GM23338 (cell line): ENCODE measurements at regions not wholly inside any gene's neighbourhood (a gene's known extent, or its start where the extent isn't known, plus 50 kb on each side); places are given as distances from the start of the nearest gene placed in this dataset.

ENCODE experiments used
- ATAC-seq: fragments of 200-7000 bp; cut with Tn5 transposase; 3 replicates; pipeline ENCODE4 v1.9.1; 2020
- DNase-seq: peaks from one replicate; pipeline ENCODE4 v3.0.0-alpha.2; 2015; ENCODE audit warnings: low spot score
- H2AFZ ChIP-seq: fragments of 200-600 bp; sonication (generic); 2 replicates; pipeline ENCODE4 v1.8.0; 2016; ENCODE audit warnings: antibody characterized with exemption, mild to moderate bottlenecking, moderate library complexity
- H3F3A ChIP-seq: fragments of 200-600 bp; sonication (generic); replicated peaks from 2 replicates; pipeline ENCODE4 v1.8.0; 2017; ENCODE audit warnings: antibody characterized with exemption, mixed run types, low read depth
- H3K27ac ChIP-seq: fragments of 200-600 bp; sonication (generic); 2 replicates; pipeline ENCODE4 v1.6.1; 2016; ENCODE audit warnings: low read depth
- H3K27me3 ChIP-seq: fragments of 200-600 bp; sonication (generic); 2 replicates; pipeline ENCODE4 v1.8.0; 2016; ENCODE audit warnings: mild to moderate bottlenecking, mixed run types, moderate library complexity; ENCODE audit not compliant: insufficient read depth
- H3K36me3 ChIP-seq: fragments of 200-600 bp; sonication (generic); 2 replicates; pipeline ENCODE4 v1.8.0; 2016; ENCODE audit warnings: mild to moderate bottlenecking; ENCODE audit not compliant: insufficient read depth
- H3K4me1 ChIP-seq: fragments of 200-600 bp; sonication (generic); 2 replicates; pipeline ENCODE4 v1.8.0; 2016; ENCODE audit warnings: mild to moderate bottlenecking, moderate library complexity; ENCODE audit not compliant: insufficient read depth
- H3K4me2 ChIP-seq: fragments of 200-600 bp; sonication (generic); 2 replicates; pipeline ENCODE4 v1.7.1; 2017; ENCODE audit warnings: mixed run types
- H3K4me3 ChIP-seq: fragments of 200-600 bp; sonication (generic); 2 replicates; pipeline ENCODE4 v1.6.1; 2016; ENCODE audit warnings: mixed run types
- H3K79me2 ChIP-seq: fragments of 200-600 bp; sonication (generic); replicated peaks from 2 replicates; pipeline ENCODE4 v1.8.0; 2017; ENCODE audit warnings: mild to moderate bottlenecking; ENCODE audit not compliant: insufficient read depth
- H3K9me2 ChIP-seq: fragments of 200-600 bp; sonication (generic); 2 replicates; pipeline ENCODE4 v1.8.0; 2017; ENCODE audit not compliant: insufficient read depth
- H4K20me1 ChIP-seq: fragments of 200-600 bp; sonication (generic); replicated peaks from 2 replicates; pipeline ENCODE4 v1.8.0; 2017; ENCODE audit warnings: mild to moderate bottlenecking; ENCODE audit not compliant: insufficient read depth
- H3K27ac Mint-ChIP-seq: 2 replicates; pipeline ENCODE4 v1.8.0; 2020; ENCODE audit warnings: inconsistent platforms, mild to moderate bottlenecking, moderate library complexity, mixed read lengths
- H3K27me3 Mint-ChIP-seq: 3 replicates; pipeline ENCODE4 v1.8.0; 2022; ENCODE audit warnings: low read depth, mild to moderate bottlenecking, moderate library complexity, mixed read lengths, inconsistent platforms; ENCODE audit not compliant: insufficient read depth, poor library complexity
- H3K36me3 Mint-ChIP-seq: 3 replicates; pipeline ENCODE4 v1.8.0; 2021; ENCODE audit warnings: low read depth, mild to moderate bottlenecking, inconsistent platforms, moderate library complexity, mixed read lengths
- H3K4me1 Mint-ChIP-seq: 3 replicates; pipeline ENCODE4 v1.8.0; 2020; ENCODE audit warnings: mild to moderate bottlenecking, inconsistent platforms, mixed read lengths
- H3K4me3 Mint-ChIP-seq: 3 replicates; pipeline ENCODE4 v1.8.0; 2021; ENCODE audit warnings: moderate library complexity, mild to moderate bottlenecking, inconsistent platforms, mixed read lengths
- H3K9me3 Mint-ChIP-seq: 3 replicates; pipeline ENCODE4 v1.8.0; 2020; ENCODE audit warnings: moderate library complexity, mild to moderate bottlenecking, inconsistent platforms, mixed read lengths
- CREB1 ChIP-seq: fragments of 250-450 bp; sonication (Bioruptor Pico); IDR thresholded peaks from 2 replicates; pipeline ENCODE4 v1.5.0; 2020; ENCODE audit warnings: low read depth, mild to moderate bottlenecking, moderate library complexity
- CTCF ChIP-seq, 2 experiments: fragments of 200-600 bp in 1 of 2; sonication (generic) in 1 of 2; conservative IDR thresholded peaks; 2 replicates each; pipeline versions ENCODE4 v1.5.1 to v1.6.1; 2016 to 2017; ENCODE audit warnings: antibody characterized with exemption in 2 of 2, low read depth in 2 of 2, mild to moderate bottlenecking in 2 of 2, moderate library complexity in 1 of 2
- ETS1 ChIP-seq: IDR thresholded peaks from 2 replicates; pipeline ENCODE4 v1.6.1; 2016; ENCODE audit warnings: antibody characterized with exemption
- EZH2 ChIP-seq: fragments of 200-600 bp; sonication (generic); IDR thresholded peaks from one replicate; pipeline ENCODE4 v1.8.0; 2017; ENCODE audit warnings: antibody characterized with exemption, mild to moderate bottlenecking, low read depth; ENCODE audit not compliant: unreplicated experiment
- EZH2phosphoT487 ChIP-seq: fragments of 200-600 bp; sonication (generic); IDR thresholded peaks from one replicate; pipeline ENCODE4 v1.8.1; 2018; ENCODE audit warnings: antibody characterized with exemption; ENCODE audit not compliant: unreplicated experiment
- JUNB ChIP-seq: IDR thresholded peaks from one replicate; pipeline ENCODE4 v1.6.1; 2016; ENCODE audit warnings: antibody characterized with exemption; ENCODE audit not compliant: unreplicated experiment
- NANOG ChIP-seq: IDR thresholded peaks from 2 replicates; pipeline ENCODE4 v1.6.1; 2016; ENCODE audit warnings: antibody characterized with exemption, borderline replicate concordance
- POLR2AphosphoS5 ChIP-seq: IDR thresholded peaks from 2 replicates; pipeline ENCODE4 v1.6.1; 2016; ENCODE audit warnings: antibody characterized with exemption, low read depth
- REST ChIP-seq: IDR thresholded peaks from one replicate; pipeline ENCODE4 v1.6.1; 2018; ENCODE audit warnings: antibody characterized with exemption; ENCODE audit not compliant: unreplicated experiment
- STAT1 ChIP-seq: IDR thresholded peaks from one replicate; pipeline ENCODE4 v1.6.1; 2016; ENCODE audit warnings: antibody characterized with exemption; ENCODE audit not compliant: unreplicated experiment
- ZNF114 ChIP-seq: fragments of 250-450 bp; sonication (Bioruptor Pico); IDR thresholded peaks from 2 replicates; pipeline ENCODE4 v1.5.0; 2020; ENCODE audit warnings: mild to moderate bottlenecking, moderate library complexity
- ZNF331 ChIP-seq: fragments of 250-450 bp; sonication (Bioruptor Pico); IDR thresholded peaks from 2 replicates; pipeline ENCODE4 v1.5.0; 2020; ENCODE audit warnings: low read depth, mild to moderate bottlenecking, moderate library complexity
- ZNF462 ChIP-seq: fragments of 250-450 bp; sonication (Bioruptor Pico); IDR thresholded peaks from 2 replicates; pipeline ENCODE4 v1.5.0; 2020; ENCODE audit warnings: mild to moderate bottlenecking, moderate library complexity

GRCh38 chr7:131654249-131654558 is 97.8 kb upstream of the PODXL start:
- Histone ChIP-seq H3K4me1 (peaks cover 47% of the 10 kb centered on the region), H3K79me2 (no peaks in the 10 kb centered on the region; the same call in 1 of the 2 replicates), H3K4me3 (no peak overlapping the region), H3F3A (peaks cover 23% of the 10 kb centered on the region; the same call in 1 of the 2 replicates), H3K27me3 (no peaks in the 10 kb centered on the region), H3K4me2 (no peak overlapping the region), H2AFZ (no peak overlapping the region), H3K9me2 (no peaks in the 10 kb centered on the region), H4K20me1 (no peaks in the 10 kb centered on the region), H3K27ac (no peak overlapping the region), H3K36me3 (no peaks in the 10 kb centered on the region)
- peak overlapping the region; percentile 2; the same call in 1 of the 2 replicates for H3K27ac Mint-ChIP-seq
- DNase-seq (no peak), ATAC-seq (no peak)
- TF ChIP-seq POLR2AphosphoS5, result no peak
- no peak for TF ChIP-seq ZNF331 (CRISPR knock-in tag)
- no peak for TF ChIP-seq EZH2
- no peak for TF ChIP-seq STAT1
- TF ChIP-seq ETS1, result no peak
- TF ChIP-seq REST, result no peak
- no peak for TF ChIP-seq CREB1 (CRISPR knock-in tag)
- TF ChIP-seq ZNF462 (CRISPR knock-in tag), result no peak
- no peak for TF ChIP-seq ZNF114 (CRISPR knock-in tag)
- no peak for TF ChIP-seq JUNB
- no peak for TF ChIP-seq NANOG
- TF ChIP-seq CTCF (conservative IDR thresholded peaks at IDR 0.05; ENCODE audit: low read depth in 2 of 2), result no peak
- no peak for TF ChIP-seq EZH2phosphoT487
- H3K4me1 Mint-ChIP-seq, result peaks cover 48% of the 10 kb centered on the region
- H3K27me3 Mint-ChIP-seq, result peaks cover 16% of the 10 kb centered on the region
- no peaks in the 10 kb centered on the region; the same call in 1 of the 3 replicates for H3K9me3 Mint-ChIP-seq
- no peak overlapping the region; the same call in 2 of the 3 replicates for H3K4me3 Mint-ChIP-seq
- 0 out of 3 replicates have a peak, but pooled peaks cover 2% of the 10 kb centered on the region for H3K36me3 Mint-ChIP-seq
